Psoas muscle (tissue), 7 donors: ENCODE measurements at regions not wholly inside any gene's neighbourhood (a gene's known extent, or its start where the extent isn't known, plus 50 kb on each side); places are given as distances from the start of the nearest gene placed in this dataset.

Experiments used
- ATAC-seq, 4 donors: fragments of 200-7000 bp; cut with Tn5 transposase; one replicate each; pipeline ENCODE4 v1.9.1; 2020; ENCODE audit warnings: moderate library complexity in 3 of 4, mild to moderate bottlenecking in 2 of 4
- DNase-seq, 2 donors: peaks; one replicate each; pipeline ENCODE4 v3.0.0-alpha.2; 2020
- H3K27ac ChIP-seq: fragments of 200-600 bp; one replicate; pipeline ENCODE4 v1.8.0; 2022
- H3K27me3 ChIP-seq, 3 donors: fragments of 200-600 bp in 1 of 3; one replicate each; pipeline versions ENCODE4 v1.6.1 to v1.8.0; 2013 to 2022; ENCODE audit warnings: low read length in 2 of 3, mild to moderate bottlenecking in 2 of 3, moderate library complexity in 1 of 3; ENCODE audit not compliant: insufficient read depth in 3 of 3
- H3K36me3 ChIP-seq, 2 donors: fragments of 200-600 bp in 1 of 2; one replicate each; pipeline versions ENCODE4 v1.6.1 to v1.8.0; 2013 to 2022; ENCODE audit warnings: low read depth in 1 of 2, mild to moderate bottlenecking in 1 of 2, moderate library complexity in 1 of 2; ENCODE audit not compliant: insufficient read depth in 1 of 2
- H3K4me1 ChIP-seq: fragments of 200-600 bp; one replicate; pipeline ENCODE4 v1.8.0; 2022
- H3K4me3 ChIP-seq: fragments of 200-600 bp; one replicate; pipeline ENCODE4 v1.8.0; 2022; ENCODE audit warnings: mild to moderate bottlenecking
- H3K9me3 ChIP-seq: fragments of 200-600 bp; one replicate; pipeline ENCODE4 v1.8.0; 2022
- CTCF ChIP-seq: fragments of 200-600 bp; IDR thresholded peaks from one replicate; pipeline ENCODE4 v1.8.0; 2022; ENCODE audit warnings: antibody characterized with exemption
- WGBS, 3 donors: extraction: QIAGEN DNeasy Blood & Tissue Kit; methylation state at CpG; one replicate each; pipeline versions ENCODE4 v1.1.6 to v1.1.7; 2013; 5-methylcytosine and 5-hydroxymethylcytosine counted together
- intact Hi-C, 2 donors: fragments of 100-400 bp; cut with DNase I; formaldehyde crosslinking; loops; one replicate each; pipeline versions ENCODE4 v1.11.0 to v1.14.2; 2022
- donor health status: healthy with polysubstance abuse.
- donor health status: DM: no; HTN: no; CAD: no; lungs with moderate emphysema.
- donor health status: Bipolar disorder and iron deficiency.
- donor health status: healthy.
- donor health status: DM: yes; HTN: yes; CAD: no.
- donor health status: DM: no; HTN: no; CAD: no.
- donor health status: DM: yes; HTN: yes; CAD: no.

GRCh38 chrX:113935518-113935917 lies 648.4 kb upstream of the HTR2C start:
- intact Hi-C loops = no loop called here
- WGBS, 3 donors = 65 to 71% (median 69%) methylated on average over 2 of the region's 2 CpGs
- Histone ChIP-seq H3K36me3 (no peaks in the 10 kb centered on the region), H3K27me3 (peaks cover 0 to 4% (median 0%) of the 10 kb centered on the region in 3 donors), H3K9me3 (no peaks in the 10 kb centered on the region), H3K4me1 (no peaks in the 10 kb centered on the region), H3K27ac (no peak overlapping the region), H3K4me3 (no peak overlapping the region)
- DNase-seq = no peak
- no peak for TF ChIP-seq CTCF
- no peak for ATAC-seq

- ATAC-seq (no peak), DNase-seq (no peak)
- Histone ChIP-seq H3K36me3 (no peaks in the 10 kb centered on the region), H3K9me3 (no peaks in the 10 kb centered on the region), H3K27ac (no peak overlapping the region), H3K4me3 (no peak overlapping the region), H3K27me3 (peaks cover 0 to 14% (median 0%) of the 10 kb centered on the region in 3 donors), H3K4me1 (no peaks in the 10 kb centered on the region)
- TF ChIP-seq CTCF = no peak
- intact Hi-C loops = no loop called here
Observed at GRCh38 chrX:113933931-113934330, 650.0 kb upstream of the HTR2C start.

- H3K9me3 ChIP-seq = peaks cover 10% of the 10 kb centered on the region
- peaks cover 0 to 11% (median 0%) of the 10 kb centered on the region in 3 donors for H3K27me3 ChIP-seq
- H3K4me1 ChIP-seq = no peaks in the 10 kb centered on the region
- no peaks in the 10 kb centered on the region for H3K36me3 ChIP-seq
- TF ChIP-seq CTCF = no peak
- WGBS, 3 donors = 24 to 49% (median 43%) methylated on average over 3 of the region's 3 CpGs
- H3K27ac ChIP-seq = no peak overlapping the region
- ATAC-seq (no peak), DNase-seq (no peak)
- intact Hi-C loops = loop anchor here in 1 of 2 donors (10.0 kb wide), 1 partner anchor 56 kb away; no protein-coding TSS in a partner anchor
- no peak overlapping the region for H3K4me3 ChIP-seq
Observed at GRCh38 chrX:113929004-113929403, 654.9 kb upstream of the HTR2C start.

- no peak for DNase-seq
- ATAC-seq = no peak
- peaks cover 2% of the 10 kb centered on the region for H3K9me3 ChIP-seq
- H3K27ac ChIP-seq = no peak overlapping the region
- no peaks in the 10 kb centered on the region for H3K36me3 ChIP-seq
- no peaks in the 10 kb centered on the region for H3K4me1 ChIP-seq
- intact Hi-C loops = loop anchor here in 1 of 2 donors (10.0 kb wide), 1 partner anchor 64 kb away; no protein-coding TSS in a partner anchor
- H3K27me3 ChIP-seq = no peaks in the 10 kb centered on the region
- 83 to 93% (median 86%) methylated on average over 4 of the region's 4 CpGs for WGBS, 3 donors
- TF ChIP-seq CTCF = no peak
- H3K4me3 ChIP-seq = no peak overlapping the region
Observed at GRCh38 chrX:113920661-113921060, 663.2 kb upstream of the HTR2C start.

GRCh38 chrX:113919387-113919786 lies 664.5 kb upstream of the HTR2C start:
- H3K27me3 ChIP-seq = no peaks in the 10 kb centered on the region
- DNase-seq (no peak), ATAC-seq (no peak)
- no peaks in the 10 kb centered on the region for H3K36me3 ChIP-seq
- no peak overlapping the region for H3K4me3 ChIP-seq
- no peaks in the 10 kb centered on the region for H3K4me1 ChIP-seq
- WGBS, 3 donors = 58 to 67% (median 63%) methylated on average over 4 of the region's 4 CpGs
- TF ChIP-seq CTCF = no peak
- H3K9me3 ChIP-seq = no peaks in the 10 kb centered on the region
- intact Hi-C loops = no loop called here
- no peak overlapping the region for H3K27ac ChIP-seq
